ENCODE measurements at regions not wholly inside any gene's neighbourhood (a gene's known extent, or its start where the extent isn't known, plus 50 kb on each side); places are given as distances from the start of the nearest gene placed in this dataset.

DNA sequence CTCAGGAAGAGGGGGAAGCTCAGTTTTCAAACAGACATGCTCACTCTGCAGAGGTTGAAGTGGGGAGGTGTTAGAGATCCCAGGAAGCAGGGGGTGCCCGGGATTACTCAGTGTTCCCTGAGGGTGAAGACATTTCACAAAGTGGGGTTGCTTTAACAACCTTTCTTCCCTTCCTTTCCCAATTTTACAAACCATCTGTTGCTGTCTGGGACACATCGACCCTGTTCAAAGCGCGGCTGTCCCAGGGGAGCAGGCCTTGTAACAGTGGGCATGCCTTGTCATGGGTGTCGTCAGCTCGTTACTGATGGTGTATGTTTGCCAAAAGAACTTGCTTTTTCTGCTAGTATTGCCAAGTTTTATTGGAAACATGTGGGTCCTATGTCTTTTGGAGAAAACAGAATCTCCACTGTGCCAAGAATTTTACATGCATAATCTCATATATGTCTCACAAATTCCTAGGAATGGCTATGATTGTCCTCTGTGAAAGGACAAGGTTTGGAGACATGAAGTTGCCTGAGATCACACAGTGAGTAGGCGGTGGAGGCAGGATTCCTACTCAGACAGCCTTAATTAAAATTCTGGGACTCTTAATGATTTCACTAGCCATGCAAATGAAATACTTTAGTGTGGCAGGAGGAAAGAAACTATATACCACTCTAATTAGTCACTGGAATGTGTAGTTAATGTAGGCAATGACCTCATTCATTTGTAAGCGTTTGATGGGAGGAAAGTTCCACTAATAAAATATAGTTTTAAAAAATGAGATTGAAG is 198.9 kb downstream of the NXNL2 start:
- DNase-seq (ENCODE audit: low read depth, low spot score), result no peak

DNA sequence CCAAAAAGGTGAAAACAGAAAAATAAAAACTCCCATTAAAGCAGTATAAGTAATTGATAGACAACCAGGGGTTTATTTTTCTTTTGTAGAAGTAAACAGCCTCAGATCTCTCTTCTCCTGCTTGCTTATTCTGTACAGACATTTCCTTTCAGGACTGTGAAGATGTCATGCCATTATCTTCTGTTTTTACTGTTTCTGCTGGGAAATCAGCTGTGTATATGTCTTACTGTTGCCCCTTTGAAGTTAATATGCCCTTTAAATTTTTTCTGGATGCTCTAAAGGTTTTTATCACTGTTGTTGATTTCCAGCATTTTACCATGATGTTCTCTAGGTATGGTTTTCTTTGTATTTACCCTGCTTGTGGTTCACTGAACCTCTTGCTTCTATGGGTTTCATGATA is 199.5 kb downstream of the NXNL2 start:
- no peak for DNase-seq (ENCODE audit: low read depth, low spot score)

DNA sequence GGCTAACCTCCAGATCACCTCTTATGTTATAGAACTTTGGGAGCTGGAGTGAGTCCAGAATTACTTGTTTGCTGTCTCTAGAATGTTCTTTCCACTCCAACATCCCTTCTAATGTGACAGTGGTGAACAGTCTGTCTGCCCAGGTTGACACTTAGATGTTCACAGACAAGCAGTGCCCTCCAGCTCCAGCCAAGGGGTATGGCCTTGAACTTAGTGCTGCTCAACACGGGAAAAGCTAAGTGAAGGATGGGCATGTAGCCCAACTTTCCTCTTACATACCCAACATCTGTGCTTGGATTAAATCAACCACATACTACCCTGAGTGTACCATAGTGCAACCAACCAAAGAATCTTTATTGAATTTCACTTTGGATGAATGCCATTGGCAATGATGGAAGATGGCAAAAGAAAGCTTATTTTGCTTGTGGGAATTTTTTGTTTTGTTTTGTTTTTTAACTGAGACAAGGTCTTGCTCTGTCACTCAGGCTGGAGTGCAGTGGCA is 201.2 kb downstream of the NXNL2 start:
- DNase-seq (ENCODE audit: low read depth, low spot score), result no peak

DNA sequence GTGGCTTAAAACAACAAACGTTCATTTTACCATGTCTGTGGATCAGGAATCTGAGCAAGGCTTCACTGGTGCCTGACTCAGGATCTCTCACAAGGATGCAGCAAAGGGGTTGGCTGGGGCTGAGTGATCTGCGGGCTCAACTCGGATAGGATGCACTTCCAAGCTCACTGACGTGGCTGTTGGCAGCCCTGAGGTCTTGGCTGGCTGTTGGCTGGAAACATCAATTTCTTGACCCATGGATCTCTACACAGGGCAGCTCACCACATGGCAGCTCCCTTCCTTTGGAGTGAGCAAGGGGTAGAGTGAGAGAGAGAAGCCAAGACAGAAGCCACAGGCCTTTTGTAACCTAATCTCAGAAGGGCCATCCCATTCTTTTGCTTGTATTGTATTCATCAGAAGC is 202.1 kb downstream of the NXNL2 start:
- DNase-seq (ENCODE audit: low read depth, low spot score), result no peak

DNA sequence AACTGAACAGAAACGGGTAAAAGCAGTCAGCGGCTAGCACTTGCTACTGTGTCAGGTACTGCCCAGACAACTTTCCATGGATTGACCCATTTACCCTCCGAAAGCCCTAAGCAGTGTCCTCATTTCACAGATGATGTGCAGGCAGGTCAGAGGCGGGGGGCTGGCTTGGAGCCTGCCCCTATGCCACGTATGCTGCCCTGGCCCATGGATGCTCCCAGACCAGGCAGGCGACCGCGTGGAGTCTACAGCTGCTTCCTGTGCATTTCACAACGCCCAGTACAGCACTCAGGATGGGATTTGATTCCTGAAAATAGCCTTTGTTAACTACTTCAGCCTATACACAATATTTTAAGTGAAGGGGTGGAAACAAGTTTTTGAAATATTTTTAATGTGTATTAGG is 202.9 kb downstream of the NXNL2 start:
- DNase-seq (ENCODE audit: low read depth, low spot score), result no peak

DNA sequence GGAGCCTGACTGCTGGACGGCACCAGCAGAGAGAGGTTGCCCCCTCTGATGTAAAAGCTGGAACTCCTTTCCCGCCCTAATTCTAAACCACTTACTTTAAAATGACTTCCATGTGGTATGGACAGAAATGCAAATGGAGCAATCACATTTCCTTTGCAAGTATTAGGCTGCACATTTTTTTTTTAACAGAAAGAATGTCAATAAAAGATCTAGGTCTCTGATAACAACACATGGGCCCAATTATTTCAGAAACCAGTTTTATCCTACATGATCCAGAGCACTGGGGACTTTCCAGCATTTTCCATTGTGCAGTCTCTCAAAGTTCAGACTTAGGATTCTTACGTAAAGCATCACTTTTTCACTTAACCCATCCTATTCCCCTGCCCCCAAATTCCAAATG is 203.7 kb downstream of the NXNL2 start:
- no peak for DNase-seq (ENCODE audit: low read depth, low spot score)

DNA sequence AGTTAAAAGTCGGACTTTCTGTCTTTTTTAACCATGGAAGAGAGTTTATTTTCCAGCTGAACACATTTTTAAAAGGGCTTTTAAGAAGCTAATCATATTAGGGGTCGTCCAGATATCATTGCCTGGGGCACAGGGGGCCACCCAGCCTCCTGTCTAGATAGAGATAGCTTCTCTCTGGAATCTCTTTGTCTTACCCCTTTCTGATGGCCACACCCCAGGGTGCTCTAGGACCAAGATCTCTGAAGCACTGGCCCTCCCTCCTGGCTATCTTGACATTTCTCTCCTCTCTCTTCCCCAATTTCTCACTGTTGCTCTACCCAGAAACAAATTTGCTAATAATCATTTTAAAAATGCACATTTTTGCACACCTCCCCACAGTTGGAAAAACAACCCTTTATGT is 204.4 kb downstream of the NXNL2 start:
- DNase-seq (ENCODE audit: low read depth, low spot score), result no peak

DNA sequence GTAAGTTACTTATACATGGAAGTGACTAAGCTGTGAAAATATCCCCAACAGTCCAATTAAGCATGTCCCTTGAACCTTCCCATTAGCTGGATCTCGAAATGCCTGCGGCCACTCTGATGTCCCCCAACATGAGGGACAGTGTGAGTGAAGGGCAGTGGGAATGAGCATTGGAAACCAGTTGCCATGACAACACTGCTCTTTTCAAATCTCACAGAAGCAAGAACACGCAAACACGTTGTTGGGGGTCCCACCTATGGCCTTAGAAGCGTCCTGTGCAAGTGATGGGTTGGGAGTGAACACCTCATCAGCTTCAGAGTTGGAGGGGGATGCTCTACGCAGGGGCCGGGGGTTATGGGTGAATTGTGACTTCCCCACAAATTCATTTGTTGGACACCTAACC is 205.9 kb downstream of the NXNL2 start:
- DNase-seq (ENCODE audit: low read depth, low spot score), result no peak

DNA sequence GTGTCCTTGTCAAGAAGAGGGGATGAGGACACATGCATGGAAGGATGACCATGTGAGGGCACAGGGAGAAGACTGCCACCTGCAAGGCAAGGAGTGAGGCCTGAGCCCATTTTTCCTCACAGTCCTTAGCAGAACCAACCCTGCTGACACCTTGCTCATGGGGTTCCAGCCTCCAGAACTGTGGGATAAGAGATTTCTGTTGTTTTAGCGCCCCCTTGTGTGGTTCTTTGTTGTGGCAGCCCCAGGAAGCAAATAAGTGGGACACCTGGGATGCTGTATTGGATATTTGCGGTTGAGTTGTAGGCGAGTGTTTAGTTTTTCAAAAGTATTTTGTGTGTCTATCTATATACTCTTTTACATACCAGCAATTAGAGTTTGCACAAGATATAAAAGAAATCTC is 206.4 kb downstream of the NXNL2 start:
- DNase-seq (ENCODE audit: low read depth, low spot score), result peak; percentile 51

DNA sequence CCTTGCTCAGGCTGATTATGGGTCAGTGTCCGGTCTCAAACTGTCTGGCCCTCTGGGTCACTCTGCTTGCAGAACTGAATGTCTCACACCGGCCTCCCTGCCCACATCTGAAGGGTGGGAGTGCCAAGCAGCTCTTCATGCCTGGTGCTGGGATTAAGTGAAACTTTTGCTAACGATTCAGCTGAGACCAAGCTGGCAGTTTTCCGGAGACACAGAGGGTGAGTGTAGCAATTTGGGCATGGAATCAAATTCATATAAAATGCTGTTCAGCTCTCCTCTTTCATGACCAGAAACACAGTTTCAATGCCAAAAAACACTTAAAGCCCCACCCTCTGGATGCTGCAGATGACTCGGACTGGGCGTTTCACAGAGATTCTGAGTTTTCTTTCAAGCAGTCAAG is 207.5 kb downstream of the NXNL2 start:
- no peak for DNase-seq (ENCODE audit: low read depth, low spot score)

DNA sequence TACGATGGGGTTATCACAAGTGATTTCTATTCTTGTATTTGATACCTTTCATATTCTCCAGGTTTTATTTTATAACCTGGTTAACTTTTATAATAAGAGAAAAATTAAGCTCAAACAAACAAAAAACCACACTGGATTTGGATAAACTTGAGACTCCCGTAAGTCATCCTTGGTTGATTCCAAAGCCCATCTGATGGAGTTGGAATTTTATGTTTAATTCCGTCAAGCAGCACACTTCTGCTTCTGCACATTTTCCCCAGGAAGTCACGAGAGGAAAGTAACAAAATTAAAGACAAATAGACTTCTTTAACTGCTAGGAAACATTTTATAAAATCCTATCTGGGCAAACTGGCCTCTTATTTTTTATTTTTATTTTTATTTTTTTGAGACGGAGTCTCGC is 207.9 kb downstream of the NXNL2 start:
- DNase-seq (ENCODE audit: low read depth, low spot score), result no peak

DNA sequence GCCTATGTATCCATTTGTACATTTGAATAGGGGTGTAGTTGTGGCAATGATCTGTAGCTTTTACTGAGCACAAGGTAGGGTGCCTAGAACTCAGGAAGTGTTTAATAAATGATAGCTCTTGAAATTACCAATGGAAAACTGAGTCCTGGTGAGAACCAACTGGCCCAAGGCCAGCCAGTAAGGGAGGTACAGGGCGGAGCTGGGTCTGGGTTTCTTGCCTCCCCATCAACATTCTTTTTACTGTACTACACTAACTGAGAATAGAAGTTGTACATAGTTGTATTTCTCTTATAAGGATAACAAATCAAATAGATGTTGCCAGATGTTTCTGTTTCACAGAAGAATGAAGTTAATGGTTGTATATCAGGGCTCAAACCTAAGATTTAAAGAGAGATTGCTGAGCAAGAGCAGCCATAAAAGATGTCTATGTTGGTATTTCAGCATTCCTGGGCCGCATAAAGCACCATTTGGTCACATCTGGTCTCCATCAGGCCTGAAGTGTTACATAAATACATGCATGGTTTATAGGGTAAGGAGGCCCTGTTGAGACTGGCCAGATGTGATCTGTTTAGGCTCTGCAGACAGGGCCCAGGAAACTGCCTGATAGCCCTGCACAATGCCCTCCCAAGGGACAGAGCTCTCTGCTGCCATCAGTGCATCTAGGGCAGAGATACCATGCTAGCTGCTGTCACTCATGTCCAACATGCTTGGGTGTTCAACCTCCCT is 210.5 kb downstream of the NXNL2 start:
- DNase-seq (ENCODE audit: low read depth, low spot score), result peak; percentile 57

DNA sequence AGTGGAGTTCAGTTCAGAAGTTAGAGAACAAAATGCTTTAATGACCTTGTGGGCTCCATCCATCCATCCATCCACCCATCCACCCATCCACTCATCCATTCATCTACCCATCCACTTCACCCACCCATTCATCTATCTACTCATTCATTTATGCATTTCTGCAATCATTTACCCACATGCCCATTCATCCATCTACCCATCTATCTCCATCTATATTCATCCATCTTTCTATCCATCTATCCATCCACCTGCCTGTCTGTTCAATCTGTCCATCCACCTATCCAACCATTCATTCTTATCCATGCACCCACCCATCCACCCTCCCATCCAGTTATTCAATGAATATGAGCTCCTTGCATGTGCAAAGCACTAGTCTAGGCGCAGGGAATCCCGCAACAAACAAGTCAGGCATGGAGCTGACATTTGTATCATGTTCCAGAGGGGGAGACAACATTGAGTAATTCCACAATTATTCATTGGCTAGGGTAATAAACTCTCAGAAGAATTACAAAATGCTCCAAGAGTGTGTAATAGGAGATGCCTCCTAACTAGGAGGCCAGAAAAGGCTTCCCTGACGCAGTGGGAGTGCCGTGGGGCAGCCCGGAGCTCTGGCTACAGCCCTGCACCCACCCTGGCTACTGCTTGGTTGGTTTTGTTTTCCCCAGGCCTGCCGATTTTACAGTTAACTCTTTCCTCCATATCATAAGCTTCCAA is 211.2 kb downstream of the NXNL2 start:
- DNase-seq (ENCODE audit: low read depth, low spot score), result peak; percentile 44

DNA sequence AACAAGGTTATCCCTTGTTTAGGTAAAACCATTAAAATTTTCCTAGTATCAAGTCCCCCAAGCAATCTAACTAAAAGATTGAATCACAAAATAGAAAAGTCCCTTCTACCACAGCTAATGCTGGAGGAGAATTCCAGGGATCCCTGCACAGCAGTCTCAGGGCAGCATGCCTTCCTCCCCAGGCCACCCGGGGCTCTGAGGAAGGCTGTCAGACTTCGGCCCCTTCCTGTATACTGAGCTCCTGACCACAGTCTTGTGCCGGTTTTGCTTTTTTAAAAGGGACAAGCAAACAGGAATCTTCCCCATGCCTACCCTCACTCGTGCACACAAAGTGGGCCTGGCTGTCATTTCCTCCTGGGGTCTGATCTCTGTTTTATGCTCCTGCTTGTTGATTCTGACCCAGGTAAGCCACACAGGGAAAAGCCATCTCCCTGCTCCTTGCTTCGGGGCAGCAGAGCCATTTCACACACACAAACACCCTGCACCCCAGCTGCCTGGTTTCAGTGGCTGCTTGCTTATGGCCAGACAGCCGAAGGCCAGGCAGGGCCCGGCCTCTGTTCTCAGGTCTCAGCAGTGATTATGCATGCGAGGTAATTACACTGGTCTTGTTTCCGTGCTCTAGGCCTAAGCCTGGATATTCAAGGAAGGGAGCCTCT is 211.9 kb downstream of the NXNL2 start:
- DNase-seq (ENCODE audit: low read depth, low spot score), result peak; percentile 91

DNA sequence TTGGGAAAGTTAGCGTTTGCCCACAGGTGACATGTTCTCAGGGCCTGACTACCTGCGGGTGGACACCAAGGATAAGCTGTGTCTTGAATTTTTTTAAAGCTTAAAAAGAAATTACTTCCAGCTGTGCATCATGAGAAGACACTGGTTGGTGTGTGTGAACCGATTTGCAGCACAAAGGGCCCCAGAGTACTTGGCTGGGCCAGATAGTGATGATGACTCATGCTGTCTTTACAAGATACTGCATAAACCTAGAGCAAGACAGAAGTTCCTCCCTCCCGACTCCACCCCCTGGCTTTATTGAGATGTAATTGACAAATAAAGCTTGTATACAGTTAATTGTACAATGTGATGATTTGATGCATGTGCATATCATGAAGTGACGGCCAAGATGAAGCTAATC is 212.8 kb downstream of the NXNL2 start:
- peak; percentile 79 for DNase-seq (ENCODE audit: low read depth, low spot score)

DNA sequence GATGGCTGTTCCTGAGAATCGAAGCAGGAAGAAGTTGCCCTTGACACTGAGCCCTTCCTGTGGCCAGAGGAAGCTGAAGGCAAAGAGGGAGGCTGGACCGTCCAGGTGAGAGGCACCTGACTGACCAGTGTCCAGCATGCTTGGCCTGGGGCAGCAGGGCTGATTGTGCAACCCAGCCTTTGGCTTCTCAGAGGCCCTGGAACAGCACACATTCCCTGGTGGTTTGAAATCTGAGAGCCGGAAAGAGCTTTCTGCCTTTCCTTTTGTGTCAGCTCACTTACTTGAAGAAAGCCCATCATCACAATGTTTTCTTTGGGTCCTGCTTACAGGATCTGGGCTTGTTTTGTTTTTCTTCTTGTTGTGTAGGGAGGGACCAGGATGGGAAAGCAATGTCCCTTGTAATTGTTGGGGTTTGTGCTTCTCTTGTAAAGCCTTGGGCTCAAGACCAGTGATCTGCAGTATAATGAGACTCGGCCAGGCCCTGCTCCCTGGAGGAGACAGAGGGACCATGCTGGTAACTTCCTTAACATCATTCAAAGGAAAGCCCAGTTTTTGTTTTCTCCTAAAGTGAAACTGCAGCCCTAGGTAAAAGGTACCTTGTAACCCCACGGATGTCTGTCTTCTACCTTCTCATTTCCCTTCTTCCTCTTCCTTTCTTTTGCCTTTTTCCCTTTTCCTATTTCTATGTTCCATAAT is 213.7 kb downstream of the NXNL2 start:
- peak; percentile 83 for DNase-seq (ENCODE audit: low read depth, low spot score)

DNA sequence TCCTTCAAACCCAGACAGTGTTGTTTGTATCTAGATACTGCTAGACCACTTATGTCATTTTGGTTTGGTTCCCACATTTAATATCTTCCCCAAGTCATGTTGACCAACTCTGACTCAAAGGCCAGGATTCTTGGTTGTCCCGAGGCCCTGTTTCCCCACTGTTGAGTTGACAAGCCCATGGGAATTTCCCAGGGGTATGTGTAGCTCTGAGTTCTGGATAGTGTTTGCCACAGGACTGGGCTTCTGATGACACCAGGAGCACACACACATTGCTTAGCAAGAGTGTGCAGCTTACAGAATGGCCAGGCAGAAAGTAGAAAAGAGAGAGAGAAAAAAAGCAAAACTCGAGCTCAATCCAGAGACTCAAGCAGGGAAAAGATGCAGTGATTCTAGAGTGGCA is 214.4 kb downstream of the NXNL2 start:
- DNase-seq (ENCODE audit: low read depth, low spot score), result no peak

DNA sequence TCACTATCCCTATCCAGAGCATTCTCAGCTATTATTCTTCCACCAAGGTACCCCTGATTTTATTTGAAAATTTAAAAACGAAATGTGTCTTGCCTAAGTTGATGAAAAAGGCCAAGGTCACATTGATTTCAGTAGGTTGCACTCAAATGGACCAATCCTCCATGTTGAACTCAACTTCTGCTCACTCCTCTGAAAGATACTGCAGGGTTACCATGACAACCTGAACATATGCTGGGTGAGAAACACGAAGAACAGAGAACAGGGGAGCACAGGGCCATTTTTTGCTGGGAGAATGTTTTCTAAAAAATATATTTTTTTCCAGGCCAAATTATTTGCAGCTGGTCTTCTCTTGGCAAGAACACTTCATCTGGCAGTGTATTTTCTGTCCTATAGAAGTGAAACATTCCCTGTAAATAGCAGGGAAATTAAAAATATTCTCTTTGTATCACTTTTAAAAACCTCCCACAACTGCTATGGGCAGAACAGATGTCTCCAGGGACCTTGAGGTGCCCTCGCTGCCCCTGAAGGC is 215.9 kb downstream of the NXNL2 start:
- DNase-seq (ENCODE audit: low read depth, low spot score), result no peak

DNA sequence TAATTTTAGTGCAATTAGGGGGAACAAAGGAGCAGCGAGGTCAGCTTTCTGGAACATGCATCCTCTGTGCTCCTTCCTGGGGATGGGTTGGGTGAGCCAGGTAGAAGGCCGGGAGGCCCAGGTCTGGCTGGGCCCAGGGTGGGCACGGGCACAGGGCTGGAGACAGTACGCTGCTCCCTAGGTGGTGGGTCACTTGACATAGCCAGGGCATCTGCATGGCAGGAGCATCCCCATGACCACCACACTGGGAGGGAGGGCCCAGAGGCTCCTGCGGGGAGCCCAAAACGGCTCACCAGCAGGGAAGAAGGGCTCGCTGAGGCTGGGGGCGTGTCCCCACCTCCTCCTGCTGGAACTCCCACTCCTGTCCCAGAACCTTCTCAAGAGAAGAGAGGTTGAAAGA is 216.8 kb downstream of the NXNL2 start:
- DNase-seq (ENCODE audit: low read depth, low spot score), result no peak

DNA sequence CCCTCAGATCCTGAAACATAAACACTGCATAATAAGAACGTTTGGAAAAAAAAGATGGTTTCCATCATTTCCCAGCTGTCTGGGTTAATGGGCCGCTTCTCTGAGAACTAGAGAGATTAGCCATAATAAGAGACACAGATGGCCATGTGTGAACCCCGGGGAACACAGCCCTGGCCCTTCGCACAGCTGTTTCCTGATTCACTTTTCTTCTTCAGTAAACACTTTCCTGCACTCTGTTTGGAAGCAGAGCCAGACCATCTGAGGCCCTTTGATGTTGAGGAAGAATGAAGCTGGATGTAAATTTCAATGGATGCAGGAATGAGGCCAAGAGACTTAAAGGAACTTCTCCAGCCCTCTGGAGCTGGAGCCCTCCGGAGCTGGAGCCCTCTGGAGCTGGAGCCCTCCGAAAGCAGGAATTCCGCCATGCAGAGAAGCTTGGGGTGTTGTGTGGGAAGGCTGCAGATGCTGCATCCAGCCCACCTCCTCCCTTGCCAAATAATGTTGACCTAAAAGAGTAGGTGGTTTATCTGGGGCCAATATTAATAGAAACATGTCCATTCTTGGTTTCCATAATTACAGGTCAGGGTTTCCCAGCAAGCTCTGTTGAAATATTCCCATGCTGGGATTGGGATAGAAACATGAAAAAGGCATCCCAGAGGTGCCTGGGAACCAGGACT is 218.9 kb downstream of the NXNL2 start:
- peak; percentile 53 for DNase-seq (ENCODE audit: low read depth, low spot score)

DNA sequence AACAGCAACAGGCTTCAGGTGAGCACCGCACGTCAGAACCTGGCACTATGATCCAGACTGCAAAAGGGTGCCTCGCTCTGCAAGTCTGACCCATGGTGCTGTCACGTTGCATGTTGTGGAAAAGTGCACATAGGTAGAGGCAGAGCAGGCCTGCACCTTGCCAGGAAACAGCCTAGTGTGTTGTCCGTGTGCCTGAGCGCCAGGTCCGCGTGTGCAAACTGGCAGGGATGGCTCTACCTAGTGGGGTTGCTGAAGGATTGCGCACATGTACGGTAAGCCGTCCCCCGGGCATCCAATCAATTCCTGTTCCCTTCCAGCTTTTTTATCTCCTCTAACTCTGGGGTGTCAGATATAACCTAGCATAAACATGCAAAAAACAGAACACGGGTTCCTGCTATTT is 219.5 kb downstream of the NXNL2 start:
- DNase-seq (ENCODE audit: low read depth, low spot score), result no peak
